CD8-positive, alpha-beta memory T cell (primary cell): ENCODE measurements at regions not wholly inside any gene's neighbourhood (a gene's known extent, or its start where the extent isn't known, plus 50 kb on each side); places are given as distances from the start of the nearest gene placed in this dataset.

ENCODE experiments used
- CTCF ChIA-PET: fragments of 350-600 bp; sonication (Branson Sonifier 250); formaldehyde crosslinking; loops from one replicate; lab custom pipeline; 2021; ENCODE audit warnings: antibody characterized with exemption; lab: Charles Lee
- POLR2A ChIA-PET: fragments of 350-600 bp; sonication (Branson Sonifier 250); formaldehyde crosslinking; loops from one replicate; lab custom pipeline; 2021; ENCODE audit warnings: antibody characterized with exemption; lab: Charles Lee
- DNase-seq, 5 donors: peaks; one replicate each; pipeline versions ENCODE4 v3.0.0 to v3.0.0-alpha.2; 2020 to 2022; ENCODE audit warnings: mixed read lengths in 1 of 5
- H3K27ac ChIP-seq: one replicate; pipeline ENCODE4 v1.7.0; 2013; ENCODE audit warnings: low read depth, mild to moderate bottlenecking, low read length, moderate library complexity
- H3K27me3 ChIP-seq: 2 replicates; pipeline ENCODE4 v1.7.0; 2013; ENCODE audit warnings: low read length, mild to moderate bottlenecking; ENCODE audit not compliant: insufficient read depth, poor library complexity, severe bottlenecking
- H3K36me3 ChIP-seq: 2 replicates; pipeline ENCODE4 v1.7.0; 2013; ENCODE audit warnings: mild to moderate bottlenecking, low read length, moderate library complexity; ENCODE audit not compliant: insufficient read depth
- H3K4me1 ChIP-seq: 2 replicates; pipeline ENCODE4 v1.7.0; 2013; ENCODE audit warnings: mild to moderate bottlenecking, low read length, moderate library complexity; ENCODE audit not compliant: insufficient read depth
- H3K4me3 ChIP-seq: 2 replicates; pipeline ENCODE4 v1.7.0; 2013; ENCODE audit warnings: mild to moderate bottlenecking, low read length
- H3K9me3 ChIP-seq: 2 replicates; pipeline ENCODE4 v1.7.0; 2013; ENCODE audit warnings: mild to moderate bottlenecking, low read length
- H3K27ac Mint-ChIP-seq, 8 donors: one replicate each; pipeline ENCODE4 v1.8.0; 2020 to 2021; ENCODE audit warnings: mixed read lengths in 8 of 8, mild to moderate bottlenecking in 6 of 8, inconsistent platforms in 3 of 8, moderate library complexity in 3 of 8
- H3K27me3 Mint-ChIP-seq, 2 donors: one replicate each; pipeline ENCODE4 v1.8.0; 2020 to 2021; ENCODE audit warnings: mixed read lengths in 2 of 2, mild to moderate bottlenecking in 1 of 2, moderate library complexity in 1 of 2
- H3K36me3 Mint-ChIP-seq, 3 donors: one replicate each; pipeline ENCODE4 v1.8.0; 2020 to 2021; ENCODE audit warnings: mixed read lengths in 3 of 3, inconsistent platforms in 1 of 3, mild to moderate bottlenecking in 1 of 3
- H3K4me1 Mint-ChIP-seq, 3 donors: one replicate each; pipeline ENCODE4 v1.8.0; 2020 to 2021; ENCODE audit warnings: mixed read lengths in 3 of 3, inconsistent platforms in 1 of 3, mild to moderate bottlenecking in 1 of 3
- H3K4me3 Mint-ChIP-seq, 7 donors: one replicate each; pipeline ENCODE4 v1.8.0; 2020 to 2021; ENCODE audit warnings: mixed read lengths in 7 of 7, mild to moderate bottlenecking in 6 of 7, moderate library complexity in 4 of 7, inconsistent platforms in 2 of 7
- H3K9me3 Mint-ChIP-seq, 5 donors: one replicate each; pipeline ENCODE4 v1.8.0; 2020 to 2022; ENCODE audit warnings: mixed read lengths in 5 of 5, mild to moderate bottlenecking in 3 of 5, moderate library complexity in 2 of 5, inconsistent platforms in 1 of 5

DNA sequence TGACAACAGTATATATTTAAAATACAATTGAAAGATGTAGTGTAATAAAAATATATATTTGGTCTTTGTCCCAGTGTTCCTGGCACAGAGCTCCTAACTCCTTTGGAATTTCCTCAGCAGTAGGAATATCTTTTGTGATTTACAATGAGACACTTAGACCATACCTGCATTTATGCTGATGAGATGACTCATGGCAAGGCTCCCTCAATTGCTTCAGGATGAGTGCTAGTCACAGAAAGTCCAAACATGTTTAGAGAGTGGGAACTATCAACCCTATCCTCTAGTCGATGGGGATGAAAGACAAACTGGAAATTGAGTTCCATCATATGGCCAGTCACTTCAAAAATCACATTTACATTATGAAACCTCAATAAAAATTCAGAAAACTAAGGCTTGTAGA lies 588.3 kb upstream of the LMCD1 start:
- Histone ChIP-seq H3K4me1 (no peaks in the 10 kb centered on the region), H3K4me3 (no peak overlapping the region), H3K9me3 (peaks cover 4% of the 10 kb centered on the region), H3K27ac (no peak overlapping the region), H3K27me3 (no peaks in the 10 kb centered on the region), H3K36me3 (no peaks in the 10 kb centered on the region)
- POLR2A ChIA-PET, result no interaction called here
- DNase-seq, result no peak
- no peak overlapping the region for H3K4me3 Mint-ChIP-seq
- no peak overlapping the region for H3K27ac Mint-ChIP-seq
- CTCF ChIA-PET, result no interaction called here
- H3K36me3 Mint-ChIP-seq, result peaks cover 0 to 1% (median under 1%) of the 10 kb centered on the region in 3 donors
- peaks cover 3 to 6% (median 3%) of the 10 kb centered on the region in 3 donors for H3K4me1 Mint-ChIP-seq
- no peaks in the 10 kb centered on the region for H3K27me3 Mint-ChIP-seq
- peaks cover 0 to 5% (median 2%) of the 10 kb centered on the region in 5 donors for H3K9me3 Mint-ChIP-seq

DNA sequence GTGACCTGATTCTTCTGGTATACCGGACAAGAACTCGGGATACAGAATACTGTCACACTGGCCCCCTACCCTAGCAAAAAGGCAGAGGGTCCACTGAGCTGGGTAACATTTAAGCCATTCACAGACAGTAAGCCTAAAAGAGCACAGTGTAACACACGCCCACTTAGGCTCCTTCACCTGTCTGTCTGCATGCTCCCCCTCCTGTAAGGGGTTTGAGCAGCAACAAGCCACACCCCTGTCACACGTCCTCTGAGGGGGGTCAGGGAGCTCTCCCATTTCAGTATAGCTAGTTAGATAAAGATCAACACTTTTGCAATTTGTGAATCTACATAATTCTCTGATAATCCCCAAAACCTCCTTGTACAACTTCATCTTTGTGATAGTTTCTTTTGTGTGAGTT lies 586.3 kb upstream of the LMCD1 start:
- Histone ChIP-seq H3K27ac (no peak overlapping the region), H3K27me3 (no peaks in the 10 kb centered on the region), H3K4me3 (no peak overlapping the region), H3K9me3 (peaks cover 4% of the 10 kb centered on the region), H3K36me3 (no peaks in the 10 kb centered on the region), H3K4me1 (no peaks in the 10 kb centered on the region)
- ChIA-PET POLR2A (no interaction called here), CTCF (no interaction called here)
- Mint-ChIP-seq H3K36me3 (no peaks in the 10 kb centered on the region), H3K27ac (no peak overlapping the region), H3K4me3 (no peak overlapping the region), H3K4me1 (peaks cover 3 to 6% (median 3%) of the 10 kb centered on the region in 3 donors), H3K9me3 (peaks cover 0 to 5% (median 0%) of the 10 kb centered on the region in 5 donors), H3K27me3 (no peaks in the 10 kb centered on the region)
- DNase-seq, result no peak

DNA sequence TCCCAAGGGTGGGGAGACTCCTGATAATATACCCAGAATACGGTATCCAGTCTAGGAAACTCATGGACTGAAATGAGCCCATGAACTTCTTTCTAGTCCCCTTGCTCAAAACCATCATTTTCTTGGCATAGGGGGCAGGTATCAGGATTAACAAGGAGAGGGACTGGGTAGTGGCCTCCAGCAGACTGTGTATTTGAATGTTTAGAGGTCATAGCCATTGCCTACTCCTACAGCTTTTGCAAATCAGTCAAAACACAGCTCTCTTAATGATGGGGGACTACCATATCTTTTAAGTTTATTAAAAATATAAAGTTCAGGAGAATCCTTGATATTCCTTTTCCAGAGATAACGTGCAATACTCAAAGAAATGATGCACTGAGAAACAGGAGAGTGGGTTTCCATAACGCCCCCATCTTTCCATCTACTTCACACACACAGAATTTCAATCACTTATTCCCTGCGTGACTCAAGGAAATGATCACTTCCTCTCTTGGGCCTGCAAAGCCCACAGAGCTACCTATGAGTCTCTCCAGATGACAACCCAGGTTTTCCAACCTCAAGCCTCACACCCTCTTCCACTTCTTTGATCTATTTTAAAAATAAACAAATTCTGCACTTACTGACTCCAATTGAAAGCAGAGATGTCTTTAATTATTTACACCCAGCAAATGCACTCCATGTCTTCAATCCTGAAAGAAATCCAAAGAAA lies 584.0 kb upstream of the LMCD1 start:
- Mint-ChIP-seq H3K4me3 (no peak overlapping the region), H3K36me3 (no peaks in the 10 kb centered on the region), H3K4me1 (peaks cover 3 to 6% (median 3%) of the 10 kb centered on the region in 3 donors), H3K27ac (no peak overlapping the region), H3K27me3 (no peaks in the 10 kb centered on the region), H3K9me3 (peaks cover 0 to 5% (median 0%) of the 10 kb centered on the region in 5 donors)
- ChIA-PET POLR2A (no interaction called here), CTCF (no interaction called here)
- DNase-seq, result no peak
- Histone ChIP-seq H3K27me3 (no peaks in the 10 kb centered on the region), H3K27ac (no peak overlapping the region), H3K9me3 (no peaks in the 10 kb centered on the region), H3K4me1 (no peaks in the 10 kb centered on the region), H3K4me3 (no peak overlapping the region), H3K36me3 (no peaks in the 10 kb centered on the region)

DNA sequence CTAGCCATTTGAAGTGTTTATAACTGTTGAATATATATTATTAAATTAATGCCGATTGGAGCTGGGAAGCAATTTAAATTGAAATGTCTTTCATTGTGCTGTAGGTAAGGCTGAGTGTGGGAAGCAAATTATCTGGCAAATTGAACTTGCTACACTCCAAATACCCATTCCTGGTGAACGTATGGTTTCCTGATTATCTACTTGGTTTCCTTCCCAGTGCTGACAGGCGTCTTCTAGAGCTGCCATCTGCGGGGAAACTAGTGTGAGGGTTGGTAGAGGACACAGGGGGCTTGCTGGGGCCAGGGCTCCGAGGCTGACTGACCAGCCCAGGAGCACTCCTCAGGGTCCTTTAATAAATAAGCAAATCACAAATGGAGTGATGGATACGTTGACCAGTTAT lies 581.4 kb upstream of the LMCD1 start:
- Mint-ChIP-seq H3K36me3 (no peaks in the 10 kb centered on the region), H3K4me3 (no peak overlapping the region), H3K9me3 (peaks cover 0 to 5% (median 0%) of the 10 kb centered on the region in 5 donors), H3K4me1 (peaks cover 3 to 6% (median 3%) of the 10 kb centered on the region in 3 donors), H3K27me3 (no peaks in the 10 kb centered on the region), H3K27ac (no peak overlapping the region)
- H3K4me3 ChIP-seq, result no peak overlapping the region
- no peaks in the 10 kb centered on the region for H3K36me3 ChIP-seq
- H3K27me3 ChIP-seq, result no peaks in the 10 kb centered on the region
- no peak for DNase-seq
- POLR2A ChIA-PET, result no interaction called here
- CTCF ChIA-PET, result no interaction called here
- H3K9me3 ChIP-seq, result no peaks in the 10 kb centered on the region
- no peaks in the 10 kb centered on the region for H3K4me1 ChIP-seq
- no peak overlapping the region for H3K27ac ChIP-seq

DNA sequence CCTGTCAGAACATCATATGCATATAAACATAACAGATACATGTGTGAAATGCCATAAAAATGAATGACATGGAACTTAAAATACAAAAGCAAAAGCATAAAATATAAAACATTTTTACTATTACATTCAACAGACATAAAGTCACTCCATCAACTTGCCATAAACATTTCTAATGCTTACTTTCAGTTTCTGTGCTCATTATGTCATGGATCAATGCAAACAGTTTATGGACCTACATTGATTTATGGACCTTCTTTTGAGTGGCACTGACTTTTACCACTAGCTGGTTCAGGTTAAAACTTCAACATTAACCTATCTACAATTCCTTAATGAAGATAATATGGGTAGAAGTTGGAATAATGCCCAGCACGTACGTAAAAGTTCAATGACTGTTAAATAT lies 577.4 kb upstream of the LMCD1 start:
- Mint-ChIP-seq H3K4me1 (no peaks in the 10 kb centered on the region), H3K36me3 (no peaks in the 10 kb centered on the region), H3K9me3 (peaks cover 0 to 7% (median 0%) of the 10 kb centered on the region in 5 donors), H3K27ac (no peak overlapping the region), H3K4me3 (no peak overlapping the region), H3K27me3 (peaks cover 0 to 2% of the 10 kb centered on the region in 2 donors)
- POLR2A ChIA-PET, result no interaction called here
- DNase-seq, result no peak
- Histone ChIP-seq H3K27ac (no peak overlapping the region), H3K4me3 (no peak overlapping the region), H3K36me3 (no peaks in the 10 kb centered on the region), H3K9me3 (no peaks in the 10 kb centered on the region), H3K4me1 (no peaks in the 10 kb centered on the region), H3K27me3 (no peaks in the 10 kb centered on the region)
- CTCF ChIA-PET, result no interaction called here

DNA sequence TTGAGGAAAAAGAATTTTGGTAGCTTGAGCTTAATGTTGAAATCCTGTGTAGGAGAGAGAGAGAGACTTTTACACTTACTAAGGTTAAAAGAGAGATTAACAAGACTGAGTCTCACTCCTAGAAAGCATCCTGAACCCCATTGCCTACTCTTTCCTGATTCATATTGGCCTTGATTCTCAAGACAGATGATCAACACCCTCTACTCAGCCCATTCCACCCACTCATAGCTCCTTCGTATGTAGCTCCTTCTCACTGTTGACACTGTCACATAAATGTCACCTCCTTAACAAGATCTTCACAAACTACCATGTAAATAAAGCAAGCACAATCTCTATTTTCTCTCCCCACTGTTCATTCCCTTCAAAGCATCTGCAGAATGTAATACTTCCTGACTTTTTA lies 574.6 kb upstream of the LMCD1 start:
- H3K4me3 ChIP-seq, result no peak overlapping the region
- H3K9me3 Mint-ChIP-seq, result peaks cover 0 to 10% (median 3%) of the 10 kb centered on the region in 5 donors
- CTCF ChIA-PET, result no interaction called here
- peaks cover 0 to 2% of the 10 kb centered on the region in 2 donors for H3K27me3 Mint-ChIP-seq
- POLR2A ChIA-PET, result no interaction called here
- DNase-seq, result no peak
- H3K36me3 Mint-ChIP-seq, result no peaks in the 10 kb centered on the region
- H3K4me1 ChIP-seq, result no peaks in the 10 kb centered on the region
- H3K36me3 ChIP-seq, result no peaks in the 10 kb centered on the region
- H3K27ac Mint-ChIP-seq, result no peak overlapping the region
- no peak overlapping the region for H3K27ac ChIP-seq
- H3K9me3 ChIP-seq, result no peaks in the 10 kb centered on the region
- H3K4me1 Mint-ChIP-seq, result no peaks in the 10 kb centered on the region
- no peaks in the 10 kb centered on the region for H3K27me3 ChIP-seq
- no peak overlapping the region for H3K4me3 Mint-ChIP-seq

DNA sequence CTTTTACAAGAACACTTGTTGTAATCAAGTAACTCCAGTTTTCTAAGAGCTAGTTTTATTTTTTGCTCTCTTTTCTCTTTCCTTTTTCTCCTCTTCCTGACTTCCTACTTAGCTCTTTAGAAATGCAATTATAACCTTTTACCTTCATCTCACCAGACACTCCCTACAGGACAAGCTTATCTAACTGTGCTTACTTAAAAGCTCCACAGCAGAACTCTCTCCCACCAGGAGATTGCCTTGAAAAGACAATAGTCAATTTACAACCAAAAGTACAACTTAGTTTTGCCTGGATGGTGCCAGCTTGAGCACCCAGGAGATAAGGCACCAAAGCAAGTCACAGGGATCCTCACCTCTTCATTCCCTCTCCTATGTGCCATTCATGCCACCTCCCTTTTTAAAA lies 573.8 kb upstream of the LMCD1 start:
- no peaks in the 10 kb centered on the region for H3K36me3 Mint-ChIP-seq
- peaks cover 0 to 10% (median 3%) of the 10 kb centered on the region in 5 donors for H3K9me3 Mint-ChIP-seq

DNA sequence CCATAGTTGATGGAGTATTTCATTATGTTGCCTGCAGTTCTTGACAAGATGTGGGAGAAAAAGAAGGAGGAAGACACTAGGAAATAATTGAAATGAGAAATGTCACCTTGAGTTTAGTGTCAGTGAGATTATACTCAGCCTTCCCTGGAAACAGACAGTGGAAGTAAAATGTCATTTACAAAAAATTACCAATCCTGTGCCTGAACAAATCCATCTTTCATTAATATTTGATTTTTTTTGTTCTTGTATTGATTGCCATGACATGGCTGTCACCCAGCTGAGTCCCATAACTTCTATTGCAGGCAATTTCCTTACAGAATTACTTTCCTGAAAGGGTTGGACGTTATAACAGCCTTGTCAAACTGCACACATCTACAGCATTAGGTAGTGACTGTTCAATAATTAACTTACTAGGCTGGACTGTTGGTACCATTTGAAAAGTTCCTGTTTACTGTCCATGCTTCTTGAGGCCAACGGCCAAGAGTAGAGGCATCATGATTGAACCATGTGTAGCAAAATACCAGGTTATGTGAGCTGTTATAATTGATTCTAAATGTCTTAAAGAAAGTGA lies 572.2 kb upstream of the LMCD1 start:
- POLR2A ChIA-PET, result no interaction called here
- H3K27ac ChIP-seq, result no peak overlapping the region
- H3K9me3 ChIP-seq, result no peaks in the 10 kb centered on the region
- no peaks in the 10 kb centered on the region for H3K27me3 ChIP-seq
- no peak overlapping the region for H3K4me3 ChIP-seq
- CTCF ChIA-PET, result no interaction called here
- no peaks in the 10 kb centered on the region for H3K4me1 ChIP-seq
- Mint-ChIP-seq H3K4me1 (no peaks in the 10 kb centered on the region), H3K9me3 (peaks cover 3 to 10% (median 3%) of the 10 kb centered on the region in 5 donors), H3K36me3 (peaks cover 0 to 4% (median 0%) of the 10 kb centered on the region in 3 donors), H3K27me3 (peaks cover 0 to 2% of the 10 kb centered on the region in 2 donors), H3K27ac (no peak overlapping the region), H3K4me3 (no peak overlapping the region)
- no peak for DNase-seq
- H3K36me3 ChIP-seq, result no peaks in the 10 kb centered on the region

More for the DNA sequence above, 573.8 kb upstream of the LMCD1 start:
- Mint-ChIP-seq H3K27me3 (peaks cover 0 to 2% of the 10 kb centered on the region in 2 donors), H3K27ac (no peak overlapping the region), H3K4me3 (no peak overlapping the region), H3K4me1 (no peaks in the 10 kb centered on the region)
- H3K27ac ChIP-seq, result no peak overlapping the region
- no peak for DNase-seq
- CTCF ChIA-PET, result no interaction called here
- no peaks in the 10 kb centered on the region for H3K4me1 ChIP-seq
- H3K36me3 ChIP-seq, result no peaks in the 10 kb centered on the region
- H3K27me3 ChIP-seq, result no peaks in the 10 kb centered on the region
- POLR2A ChIA-PET, result no interaction called here
- H3K4me3 ChIP-seq, result no peak overlapping the region
- H3K9me3 ChIP-seq, result no peaks in the 10 kb centered on the region
